ENCODE measurements at regions not wholly inside any gene's neighbourhood (a gene's known extent, or its start where the extent isn't known, plus 50 kb on each side); places are given as distances from the start of the nearest gene placed in this dataset.
"Not testable (repeated sequence)": the region's sequence is repeated elsewhere in the genome, so short reads cannot be mapped to it uniquely, and the experiment has no call there.

DNA sequence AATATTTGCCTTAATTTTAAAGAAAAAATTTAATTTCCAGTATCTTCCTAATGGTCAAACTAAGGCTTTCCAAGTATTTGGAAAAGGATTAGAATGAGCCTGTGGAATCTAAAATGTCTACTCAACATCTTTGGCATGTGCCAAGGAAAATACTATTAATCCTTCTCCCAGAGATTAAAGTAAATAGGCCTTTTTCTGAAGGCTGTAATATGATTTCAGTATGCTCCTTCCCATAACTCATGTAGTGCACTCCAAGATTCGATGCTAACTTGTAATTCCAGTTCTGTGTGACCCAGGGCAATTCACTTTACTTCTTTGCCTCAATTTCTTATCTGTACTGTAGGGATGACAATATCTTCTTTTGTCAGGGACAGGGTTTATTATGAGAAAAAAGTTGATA, 196.9 kb downstream of the ZIC5 start:
- DNase-seq (ENCODE audit: low read depth): no peak

DNA sequence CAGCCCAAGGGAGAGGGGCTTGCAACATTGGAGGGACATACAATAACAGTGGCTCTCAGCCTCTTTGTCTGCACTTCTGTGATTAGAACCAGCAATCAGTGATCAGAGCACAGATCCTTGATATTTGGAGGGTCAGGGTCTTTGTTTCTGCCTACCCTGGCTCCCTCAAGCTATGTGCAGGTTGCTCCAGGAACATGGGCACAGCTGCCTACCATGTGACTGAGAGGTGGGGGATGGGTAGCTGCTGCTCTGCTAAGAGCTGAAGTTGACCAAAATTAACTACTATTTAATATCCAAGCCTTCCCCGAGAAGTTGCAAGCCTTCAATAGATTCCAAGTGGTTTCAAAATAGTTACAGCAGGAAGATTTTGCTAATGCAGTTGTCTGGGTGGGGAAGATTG, 202.6 kb downstream of the ZIC5 start:
- no peak for DNase-seq (ENCODE audit: low read depth)

DNA sequence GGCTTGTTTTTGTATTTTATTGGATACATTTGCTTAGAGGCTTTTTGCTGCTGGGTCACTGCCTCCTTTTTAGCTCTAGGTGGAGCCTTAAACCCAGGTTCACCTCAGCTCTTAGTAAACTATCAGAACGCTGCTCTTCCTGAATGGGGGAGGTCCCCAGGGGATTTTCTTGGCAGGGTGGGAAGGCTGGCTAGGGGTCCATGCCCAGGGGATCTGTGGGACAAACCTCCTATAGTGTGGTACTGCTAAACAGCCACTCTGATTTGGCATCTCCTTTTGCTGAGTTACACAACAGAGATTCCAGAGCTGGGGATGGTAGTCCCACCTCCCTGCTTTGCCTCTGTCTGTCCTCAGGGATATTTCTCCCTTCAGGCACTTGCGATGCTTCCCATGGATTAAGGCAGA, 204.9 kb downstream of the ZIC5 start:
- DNase-seq (ENCODE audit: low read depth): no peak

DNA sequence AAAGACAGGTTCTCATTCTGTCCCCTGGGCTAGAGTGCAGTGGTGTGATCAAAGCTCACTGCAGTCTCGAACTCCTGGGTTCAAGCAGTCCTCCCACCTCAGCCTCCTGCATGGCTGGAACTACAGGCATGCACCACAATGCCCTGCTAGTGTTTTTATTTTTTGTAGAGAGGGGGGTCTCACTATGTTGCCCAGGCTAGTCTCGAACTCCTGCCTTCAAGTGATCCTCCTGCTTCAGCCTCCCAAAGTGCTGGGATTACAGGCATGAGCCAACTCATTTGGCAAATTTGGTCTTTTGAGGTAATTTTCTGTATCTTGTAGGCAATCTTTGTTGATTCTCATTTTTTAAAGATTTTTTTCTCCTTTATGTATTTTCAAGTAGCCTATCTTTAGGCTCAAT, 205.7 kb downstream of the ZIC5 start:
- DNase-seq (ENCODE audit: low read depth): no peak

DNA sequence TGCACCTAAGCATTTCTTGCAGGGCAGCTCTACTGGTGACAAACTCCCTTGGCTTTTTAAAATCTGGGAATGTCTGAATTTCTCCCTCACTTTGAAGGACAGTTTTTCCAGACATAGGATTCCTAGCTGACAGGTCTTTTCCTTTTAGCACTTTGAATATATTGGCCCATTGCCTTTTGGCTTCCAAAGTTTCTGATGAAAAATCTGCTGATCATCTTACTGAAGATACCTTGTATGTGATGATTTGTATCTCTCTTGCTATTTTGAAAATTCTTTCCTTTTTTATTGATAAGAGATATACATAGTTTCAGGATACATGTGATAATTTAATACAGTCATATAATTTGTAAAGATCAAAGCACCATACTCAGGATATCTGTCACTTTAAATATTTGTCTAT, 211.1 kb downstream of the ZIC5 start:
- no peak for DNase-seq (ENCODE audit: low read depth)

DNA sequence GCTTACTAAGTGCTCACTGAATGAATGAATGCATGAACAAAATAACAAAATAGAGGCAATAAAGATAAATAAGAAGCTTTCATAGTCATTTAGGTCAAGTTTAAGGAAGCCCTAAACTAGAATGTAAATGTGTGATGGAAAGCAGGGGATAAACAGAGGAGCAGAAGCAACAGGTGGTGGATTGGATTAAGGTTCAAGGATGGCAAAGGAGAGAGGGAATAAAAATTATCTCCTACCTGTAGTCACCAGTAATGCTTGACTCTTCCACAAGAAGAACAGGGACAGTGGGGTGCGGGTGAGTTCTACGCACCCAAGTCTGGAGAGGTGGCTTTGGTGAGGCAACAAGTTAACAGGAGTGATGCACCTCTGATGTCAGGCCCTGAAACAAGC, 212.4 kb downstream of the ZIC5 start:
- DNase-seq (ENCODE audit: low read depth): no peak

DNA sequence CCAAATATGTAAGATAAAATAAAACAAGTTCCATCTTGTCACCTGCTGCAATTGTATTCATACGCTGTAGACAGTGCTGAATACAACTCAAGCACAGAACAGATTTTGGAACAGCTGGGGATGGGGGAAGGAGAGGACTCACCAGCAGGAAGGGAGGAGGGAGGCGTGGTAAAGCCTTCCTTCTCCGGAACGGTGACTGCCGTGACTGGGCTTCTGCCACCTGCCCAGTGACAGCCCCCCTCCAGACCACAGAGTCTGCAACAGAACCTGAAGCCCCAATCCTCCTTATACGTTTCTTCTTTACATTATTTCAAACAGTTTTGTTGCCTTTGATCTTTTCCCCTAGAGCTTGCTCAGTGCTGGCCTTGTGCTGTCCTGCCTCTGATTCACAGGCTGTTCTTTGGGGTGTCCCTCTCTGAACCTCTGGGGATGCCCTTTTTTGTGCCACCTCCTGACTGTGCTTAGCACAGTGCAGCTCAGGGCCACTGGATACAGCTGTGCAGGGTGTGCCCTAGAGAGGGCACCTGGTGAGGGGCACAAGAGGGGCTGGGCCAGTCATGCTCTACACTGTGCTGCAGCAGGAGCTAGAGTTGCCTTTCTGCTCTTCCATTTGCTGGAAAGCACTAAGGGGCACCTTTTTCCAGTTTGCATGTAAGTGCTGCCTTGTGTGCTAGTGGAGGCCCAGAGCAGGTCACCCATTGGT, 213.0 kb downstream of the ZIC5 start:
- DNase-seq (ENCODE audit: low read depth): no peak

DNA sequence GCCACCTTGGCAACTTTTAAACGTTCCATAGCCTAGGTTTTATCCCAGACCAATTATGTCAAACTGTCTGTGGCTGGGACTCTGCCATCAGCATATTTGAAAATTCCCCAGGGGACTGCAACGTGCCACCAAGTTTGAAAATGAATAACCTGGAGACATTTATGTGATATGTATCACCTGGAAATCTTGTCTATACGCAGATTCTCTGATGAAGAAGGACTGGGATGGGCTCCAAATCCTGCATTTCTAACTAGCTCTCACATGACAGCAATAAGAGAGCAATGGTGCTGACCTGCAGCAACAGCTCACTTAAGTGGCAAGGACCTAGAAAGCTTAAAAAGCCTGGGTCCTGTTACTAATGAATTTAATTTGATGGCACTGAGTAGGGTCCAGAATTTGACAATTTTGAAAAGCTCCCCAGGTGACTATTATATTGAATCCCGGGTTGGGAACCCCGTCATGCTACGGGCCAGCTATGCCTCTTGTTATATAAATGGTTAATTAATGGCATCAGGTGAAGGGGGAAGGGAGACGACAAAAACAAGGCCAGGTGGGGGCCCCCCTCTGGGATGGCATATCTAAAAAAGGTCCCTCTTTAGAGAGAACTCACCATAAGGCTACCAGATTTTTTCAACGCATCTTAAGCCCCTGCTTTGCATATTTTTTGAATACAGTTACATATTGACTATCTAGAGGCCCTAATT, 213.7 kb downstream of the ZIC5 start:
- DNase-seq (ENCODE audit: low read depth): no peak

DNA sequence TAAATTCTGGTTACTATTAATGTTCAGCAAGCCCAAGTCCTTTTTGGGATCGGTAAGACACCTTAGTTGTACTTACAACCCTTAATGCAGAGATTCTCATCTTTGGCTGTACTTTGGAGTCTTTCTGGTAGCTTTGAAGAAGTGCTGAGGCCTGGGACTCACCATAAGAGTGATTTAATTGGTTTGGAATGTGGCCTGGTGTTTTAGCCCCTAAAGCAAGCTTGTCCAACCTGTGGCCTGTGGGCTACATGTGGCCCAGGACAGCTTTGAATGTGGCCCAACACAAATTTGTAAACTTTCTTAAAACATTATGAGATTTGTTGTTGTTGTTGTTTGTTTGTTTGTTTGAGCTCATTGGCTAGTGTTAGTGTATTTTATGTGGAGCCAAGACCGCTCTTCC, 215.3 kb downstream of the ZIC5 start:
- DNase-seq (ENCODE audit: low read depth): no peak

DNA sequence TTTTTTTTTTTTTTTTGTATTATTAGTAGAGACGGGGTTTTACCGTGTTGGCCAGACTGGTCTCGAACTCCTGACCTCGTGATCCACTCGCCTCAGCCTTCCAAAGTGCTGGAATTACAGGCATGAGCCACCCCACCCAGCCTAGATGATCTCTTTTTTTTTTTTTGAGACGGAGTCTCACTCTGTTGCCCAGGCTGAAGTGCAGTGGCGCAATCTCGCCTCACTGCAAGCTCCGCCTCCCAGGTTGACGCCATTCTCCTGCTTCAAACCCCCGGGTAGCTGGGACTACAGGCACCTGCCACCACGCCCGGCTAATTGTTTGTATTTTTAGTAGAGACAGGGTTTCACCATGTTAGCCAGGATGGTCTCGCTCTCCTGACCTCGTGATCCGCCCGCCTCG, 216.8 kb downstream of the ZIC5 start:
- DNase-seq (ENCODE audit: low read depth): not testable (repeated sequence)

DNA sequence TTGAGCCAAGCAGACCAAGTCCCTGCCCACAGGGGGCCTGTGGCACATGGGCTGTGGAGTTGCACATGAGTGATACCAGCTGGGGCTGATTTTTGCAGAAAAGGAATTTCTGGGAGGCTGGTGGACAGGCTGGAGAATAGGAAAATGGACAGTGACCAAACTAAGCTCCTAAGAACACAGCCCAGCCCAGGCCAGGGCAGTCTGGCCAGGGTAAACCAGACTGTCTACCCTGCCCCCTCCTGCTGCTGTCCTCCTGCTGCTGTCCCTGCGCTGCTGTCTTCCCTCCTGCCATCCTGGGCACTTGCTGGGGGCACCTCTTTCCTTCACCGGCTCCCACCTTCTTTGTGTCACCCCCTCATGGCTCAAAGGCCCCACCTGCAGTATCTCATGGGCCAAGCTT, 219.2 kb downstream of the ZIC5 start:
- no peak for DNase-seq (ENCODE audit: low read depth)

DNA sequence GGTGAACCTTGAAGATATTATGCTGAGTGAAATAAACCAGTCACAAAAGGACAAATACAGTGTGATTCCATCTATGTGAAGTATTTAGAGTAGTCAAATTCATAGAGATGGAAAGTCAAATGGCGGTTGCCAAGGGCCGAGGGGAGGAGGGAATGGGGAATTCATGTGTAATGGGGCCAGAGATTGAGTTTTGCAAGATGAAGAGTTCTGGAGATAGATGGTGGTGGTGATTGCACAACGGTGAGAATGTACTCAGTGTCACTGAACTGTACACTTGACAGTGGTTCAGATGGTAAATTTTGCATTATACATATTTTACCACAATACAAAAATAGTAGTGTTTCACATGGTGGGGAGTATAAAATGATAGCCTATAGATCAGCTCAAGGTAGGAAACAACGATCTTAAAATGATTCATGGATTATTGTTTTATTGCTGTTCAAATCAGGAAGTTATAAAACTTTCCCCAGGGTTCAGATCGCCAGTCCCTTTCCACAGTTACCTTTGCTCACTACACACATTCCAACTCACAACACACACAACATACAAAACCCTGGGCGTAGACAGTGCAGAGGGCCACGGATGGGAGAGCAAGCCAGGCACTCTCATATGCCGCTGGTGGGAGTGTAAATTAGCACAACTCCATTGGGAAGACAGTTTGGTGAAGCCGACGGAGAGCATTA, 219.9 kb downstream of the ZIC5 start:
- DNase-seq (ENCODE audit: low read depth): no peak

DNA sequence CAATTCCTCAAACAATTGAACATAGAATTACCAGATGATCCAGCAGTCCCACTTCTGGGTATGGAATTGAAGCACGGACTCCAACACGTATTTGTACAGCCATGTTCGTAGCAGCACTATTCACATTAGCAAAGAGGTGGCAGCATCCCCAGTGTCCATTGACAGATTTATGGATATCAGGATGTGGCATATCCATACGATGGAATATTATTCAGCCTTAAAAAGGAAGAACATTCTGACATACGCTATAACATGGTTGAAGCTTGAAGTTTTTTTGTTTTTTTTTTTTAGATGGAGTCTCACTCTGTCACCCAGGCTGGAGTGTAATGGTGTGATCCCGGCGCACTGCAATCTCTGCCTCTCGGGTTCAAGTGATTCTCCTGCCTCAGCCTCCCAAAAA, 220.6 kb downstream of the ZIC5 start:
- no peak for DNase-seq (ENCODE audit: low read depth)

DNA sequence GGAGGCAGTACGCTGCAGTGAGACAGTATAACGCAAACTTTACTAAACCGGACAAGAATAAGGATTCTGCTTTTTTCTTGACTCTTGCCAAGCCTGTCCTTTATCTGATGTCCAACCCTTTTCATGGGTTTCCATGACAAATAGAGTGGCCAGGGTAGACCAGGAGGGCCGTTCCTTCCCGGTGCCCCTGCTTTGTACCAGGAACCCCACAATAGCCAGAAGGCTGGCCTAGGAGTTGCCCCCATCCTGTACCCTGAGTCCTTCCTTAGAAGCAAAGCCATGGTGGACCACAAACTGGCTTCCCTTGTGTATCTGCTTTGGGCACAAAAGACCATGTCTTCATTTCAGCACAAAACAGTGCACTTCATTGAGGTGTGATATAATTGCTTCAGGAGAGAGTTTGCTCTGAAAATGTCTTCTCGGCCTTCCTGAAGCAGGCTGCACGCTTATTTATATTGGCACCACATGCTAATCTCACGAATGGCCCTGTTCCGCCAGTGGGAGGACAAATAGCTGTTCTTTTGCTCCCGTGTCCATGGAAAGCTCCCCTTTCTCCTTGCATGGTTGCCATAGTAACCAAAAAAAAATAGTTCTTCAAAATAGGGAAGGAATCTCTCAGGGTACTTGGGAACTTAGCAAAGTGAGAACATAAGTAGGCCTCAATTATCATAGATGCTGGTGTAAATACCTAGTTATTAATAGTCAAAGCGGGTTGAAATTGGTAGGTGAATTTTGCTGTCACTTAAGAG, 222.1 kb downstream of the ZIC5 start:
- no peak for DNase-seq (ENCODE audit: low read depth)

DNA sequence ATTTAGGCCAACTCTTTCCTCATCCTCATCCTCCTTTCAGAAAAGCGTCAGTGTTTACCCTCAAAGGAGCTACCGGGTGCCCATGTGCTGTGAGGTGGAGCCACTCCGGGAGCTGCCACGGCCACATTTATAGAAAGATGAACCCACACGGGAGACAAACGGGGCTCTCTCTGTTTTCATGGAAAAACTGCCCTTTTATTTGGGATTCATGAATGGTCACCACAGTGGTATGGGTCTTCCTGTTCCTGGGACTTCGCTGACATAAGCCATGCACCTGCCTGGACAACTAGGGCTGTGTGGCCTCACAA, 224.2 kb downstream of the ZIC5 start:
- no peak for DNase-seq (ENCODE audit: low read depth)

DNA sequence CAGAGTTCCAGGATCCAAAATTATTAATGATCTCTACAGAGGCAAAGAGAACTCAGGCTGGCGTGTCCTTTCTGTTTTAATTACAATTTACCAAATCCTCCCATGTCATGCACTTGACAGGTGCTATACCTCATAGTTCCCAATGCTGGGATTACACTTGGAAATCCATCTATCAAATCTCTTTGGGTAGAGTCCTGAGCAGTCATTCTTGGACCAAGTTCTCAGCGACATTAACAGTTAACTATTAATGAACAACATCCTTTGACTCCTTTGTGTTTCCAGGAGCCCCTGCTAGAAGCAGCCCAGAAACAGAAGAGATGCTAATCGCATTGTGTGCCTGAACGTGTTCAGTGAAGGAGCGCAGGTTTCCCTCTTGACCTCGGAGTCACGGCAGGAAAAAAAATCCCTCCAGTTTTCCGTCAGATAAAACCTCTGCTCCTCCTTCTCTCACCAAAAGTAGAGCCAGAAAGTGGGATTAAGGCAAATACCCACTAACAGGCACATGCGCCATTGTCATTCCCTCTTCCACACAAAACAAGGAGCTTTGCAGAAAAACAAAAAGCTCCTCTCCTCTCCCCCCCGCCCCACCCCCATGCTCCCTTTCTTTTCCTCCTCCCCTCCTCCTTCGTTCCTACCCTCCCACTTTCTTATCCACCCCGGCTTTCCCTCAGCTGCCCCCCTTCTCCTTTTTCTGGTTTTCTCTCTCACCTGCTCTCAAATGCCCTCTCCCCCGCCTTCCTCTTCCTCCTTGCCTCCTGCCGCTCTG, 224.7 kb downstream of the ZIC5 start:
- DNase-seq (ENCODE audit: low read depth): no peak

DNA sequence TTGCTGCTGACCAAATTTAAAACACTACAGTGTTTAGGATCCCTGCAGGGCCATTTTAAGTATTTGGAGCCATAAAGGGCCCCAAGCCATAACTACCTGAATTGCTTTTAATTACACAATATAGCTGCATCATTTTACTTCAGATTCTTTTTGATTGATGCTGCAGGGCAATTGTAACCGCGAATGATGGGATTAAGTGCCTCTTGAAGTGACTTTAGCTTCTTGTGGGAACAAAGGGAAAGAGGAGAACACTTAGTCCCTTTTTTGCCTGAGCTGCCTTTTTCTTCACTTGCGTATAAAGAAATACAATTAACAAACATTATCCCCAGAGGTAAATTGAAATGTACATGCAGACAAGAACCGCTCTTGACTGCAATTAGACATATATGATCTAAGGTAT, 228.5 kb downstream of the ZIC5 start:
- DNase-seq (ENCODE audit: low read depth): no peak

DNA sequence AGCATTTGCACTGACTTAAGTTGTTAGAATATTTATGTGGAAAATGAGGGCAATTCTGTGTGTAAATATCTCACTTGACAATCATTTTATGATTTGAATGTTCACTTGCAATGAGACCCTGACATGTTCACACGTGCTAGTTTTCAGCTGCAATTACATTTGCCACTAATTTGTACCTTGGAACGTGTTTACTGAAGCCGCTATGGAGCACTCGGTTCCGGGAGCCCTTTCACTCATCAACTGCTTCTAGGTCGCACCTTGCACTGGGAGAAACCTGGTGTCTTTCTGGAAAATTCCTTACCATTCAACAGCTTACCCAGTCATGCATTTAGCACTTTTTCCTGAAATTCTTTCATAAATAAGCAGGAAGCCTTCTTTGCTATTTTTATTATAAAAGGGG, 229.6 kb downstream of the ZIC5 start:
- no peak for DNase-seq (ENCODE audit: low read depth)

DNA sequence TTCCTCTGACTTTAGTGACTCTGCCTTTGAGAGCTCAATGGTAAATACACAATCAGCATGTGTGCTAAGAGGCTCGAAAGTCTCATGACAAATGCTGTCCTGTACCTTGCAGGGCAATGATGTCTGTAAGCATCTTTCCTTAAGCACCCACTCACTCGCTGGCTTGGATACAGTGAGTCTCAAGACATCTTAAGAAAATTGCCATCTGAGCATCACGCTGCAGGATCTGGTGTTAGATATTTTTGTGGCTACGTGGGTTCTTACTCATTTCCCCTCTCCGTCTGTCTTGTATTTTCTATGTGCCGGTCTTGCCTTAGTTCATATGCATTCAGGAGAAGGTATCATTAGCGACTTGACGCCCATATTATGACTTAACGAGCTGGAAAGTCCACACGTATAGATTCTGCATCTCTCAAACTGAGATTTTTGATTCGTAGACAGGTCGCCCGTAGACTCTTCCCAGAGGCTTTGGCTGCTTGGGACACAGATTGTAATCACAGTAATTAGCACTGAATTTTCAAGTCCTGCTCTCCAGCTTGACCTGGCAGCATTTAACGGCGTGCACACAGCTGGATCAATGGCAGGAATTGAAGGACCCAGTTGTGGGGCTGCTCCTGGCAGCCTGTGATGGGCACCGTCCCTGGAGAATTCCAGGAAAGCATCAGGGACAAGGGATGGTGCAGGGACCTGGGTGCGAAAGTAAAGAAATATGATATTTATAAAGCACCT, 231.2 kb downstream of the ZIC5 start:
- DNase-seq (ENCODE audit: low read depth): no peak

DNA sequence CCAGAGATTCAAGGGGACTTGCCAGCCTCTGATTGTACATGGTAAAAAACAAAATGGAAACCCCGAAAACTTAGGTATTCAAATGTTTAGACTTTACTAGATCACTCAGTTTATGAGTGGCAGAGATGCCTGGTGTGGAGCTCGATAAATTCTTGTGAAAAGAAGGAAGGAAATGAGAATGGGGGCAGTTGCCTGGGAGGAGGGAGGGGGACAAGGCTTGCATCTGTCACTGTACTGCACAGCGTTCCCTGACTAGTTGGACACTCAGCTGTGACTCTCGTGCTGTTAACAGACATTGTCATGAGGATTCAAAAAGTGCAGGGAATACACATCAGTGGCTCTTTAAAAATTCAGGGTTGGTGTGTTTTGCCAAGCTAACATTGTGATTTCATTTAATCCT, 232.9 kb downstream of the ZIC5 start:
- no peak for DNase-seq (ENCODE audit: low read depth)

DNA sequence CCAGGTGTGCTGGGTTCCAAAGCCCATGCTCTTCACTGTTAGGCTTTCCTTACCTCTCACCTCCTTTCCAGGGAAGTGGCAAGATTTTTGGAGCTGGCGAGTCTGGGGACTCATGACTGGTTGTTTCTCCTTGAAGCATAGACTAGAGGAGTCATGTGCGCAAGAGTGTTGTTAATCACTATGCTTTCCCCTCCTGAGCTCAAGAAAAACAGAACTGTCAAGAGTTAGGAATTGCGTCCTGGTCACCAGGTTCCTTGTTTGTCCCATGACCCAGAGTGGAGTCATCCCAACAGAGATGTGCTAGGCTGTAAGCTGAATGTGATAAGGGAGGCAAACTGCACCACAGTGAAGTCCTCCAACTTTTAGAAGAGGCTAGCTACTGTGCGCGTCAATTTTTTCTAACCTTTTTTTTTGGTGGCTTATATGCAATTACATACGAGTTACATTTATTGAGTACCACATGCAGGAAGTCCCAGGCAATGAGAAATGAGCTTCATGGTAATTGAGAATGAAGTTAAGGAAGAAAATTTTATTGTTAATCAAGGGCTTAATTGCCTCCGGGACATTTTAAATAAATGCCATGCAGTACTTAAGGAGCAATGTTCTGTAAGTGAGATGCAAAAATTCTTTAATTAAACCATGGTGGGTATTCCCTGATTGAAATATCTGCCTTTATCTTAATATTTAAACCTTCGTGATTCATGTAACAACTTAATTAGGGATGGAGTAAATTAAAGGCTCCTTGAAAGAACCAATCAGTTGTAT, 233.9 kb downstream of the ZIC5 start:
- DNase-seq (ENCODE audit: low read depth): no peak
